HL-60 (cell line): ENCODE measurements at regions not wholly inside any gene's neighbourhood (a gene's known extent, or its start where the extent isn't known, plus 50 kb on each side); places are given as distances from the start of the nearest gene placed in this dataset.

ENCODE experiments used
- DNase-seq, 2 experiments: peaks; one replicate each; pipeline ENCODE4 v3.0.0-alpha.2; 2010 to 2020; ENCODE audit warnings: low read depth in 1 of 2, low spot score in 1 of 2
- H3K27ac ChIP-seq: fragments of 250-450 bp; sonication (Bioruptor Pico); replicated peaks from 2 replicates; pipeline ENCODE4 v1.5.1; 2020; ENCODE audit warnings: mild to moderate bottlenecking, moderate library complexity
- H3K27me3 ChIP-seq: fragments of 250-450 bp; sonication (Bioruptor Pico); 2 replicates; pipeline ENCODE4 v1.5.1; 2021; ENCODE audit warnings: mild to moderate bottlenecking, moderate library complexity; ENCODE audit not compliant: insufficient read depth, poor library complexity, severe bottlenecking
- H3K4me3 ChIP-seq: replicated peaks from 2 replicates; pipeline ENCODE4 v1.5.1; 2011; ENCODE audit warnings: mild to moderate bottlenecking, control low read depth, low read length; ENCODE audit not compliant: insufficient read depth
- CTCF ChIP-seq: IDR thresholded peaks from one replicate; pipeline ENCODE4 v1.5.1; 2011; ENCODE audit warnings: low read length, control low read depth, inconsistent platforms; ENCODE audit not compliant: insufficient read depth
- GABPA ChIP-seq: IDR thresholded peaks from 2 replicates; pipeline ENCODE4 v1.6.1; 2012; ENCODE audit warnings: low read depth
- POLR2AphosphoS5 ChIP-seq: IDR thresholded peaks from 2 replicates; pipeline ENCODE4 v1.6.1; 2012; ENCODE audit warnings: low read depth
- REST ChIP-seq: IDR thresholded peaks from 2 replicates; pipeline ENCODE4 v1.6.1; 2012; ENCODE audit warnings: low read depth; ENCODE audit not compliant: insufficient replicate concordance
- SPI1 ChIP-seq: IDR thresholded peaks from 2 replicates; pipeline ENCODE4 v1.6.1; 2012; ENCODE audit warnings: low read depth, mild to moderate bottlenecking, borderline replicate concordance

- Histone ChIP-seq H3K4me3 (no peak overlapping the region), H3K27me3 (no peaks in the 10 kb centered on the region), H3K27ac (no peak overlapping the region)
- TF ChIP-seq REST = no peak
- TF ChIP-seq SPI1 = no peak
- TF ChIP-seq CTCF = no peak
- TF ChIP-seq GABPA = no peak
- TF ChIP-seq POLR2AphosphoS5 = no peak
- DNase-seq = no peak
Observed at GRCh38 chr4:106767991-106768390, 268.1 kb downstream of the DKK2 start.

GRCh38 chr4:106766519-106766918, 269.6 kb downstream of the DKK2 start:
- H3K27me3 ChIP-seq = no peaks in the 10 kb centered on the region
- no peak for DNase-seq
- no peak overlapping the region for H3K27ac ChIP-seq
- TF ChIP-seq REST (no peak), CTCF (no peak), GABPA (no peak), SPI1 (no peak), POLR2AphosphoS5 (no peak)
- no peak overlapping the region for H3K4me3 ChIP-seq

GRCh38 chr4:106764774-106765173, 271.3 kb downstream of the DKK2 start:
- H3K27ac ChIP-seq = no peak overlapping the region
- no peaks in the 10 kb centered on the region for H3K27me3 ChIP-seq
- TF ChIP-seq REST = no peak
- no peak for TF ChIP-seq CTCF
- no peak for DNase-seq
- H3K4me3 ChIP-seq = no peak overlapping the region
